GM23248 (cell line): ENCODE measurements at regions not wholly inside any gene's neighbourhood (a gene's known extent, or its start where the extent isn't known, plus 50 kb on each side); places are given as distances from the start of the nearest gene placed in this dataset.

Experiments
- DNase-seq: peaks from one replicate; pipeline ENCODE4 v3.0.0-alpha.2; 2015
- H2AFZ ChIP-seq: fragments of 200-600 bp; sonication (generic); 2 replicates; pipeline ENCODE4 v1.6.1; 2016; ENCODE audit warnings: antibody characterized with exemption
- H3F3A ChIP-seq: fragments of 200-600 bp; sonication (generic); 2 replicates; pipeline ENCODE4 v1.6.1; 2016; ENCODE audit warnings: mild to moderate bottlenecking, antibody characterized with exemption, mixed run types; ENCODE audit not compliant: insufficient read depth
- H3K27ac ChIP-seq: fragments of 200-600 bp; sonication (generic); 2 replicates; pipeline ENCODE4 v1.5.1; 2016; ENCODE audit warnings: mild to moderate bottlenecking
- H3K27me3 ChIP-seq: fragments of 200-600 bp; sonication (generic); replicated peaks from 2 replicates; pipeline ENCODE4 v1.6.1; 2016; ENCODE audit warnings: mild to moderate bottlenecking; ENCODE audit not compliant: insufficient read depth
- H3K36me3 ChIP-seq: fragments of 200-600 bp; sonication (generic); 2 replicates; pipeline ENCODE4 v1.6.1; 2016; ENCODE audit warnings: low read depth, mild to moderate bottlenecking
- H3K4me1 ChIP-seq: fragments of 200-600 bp; sonication (generic); 2 replicates; pipeline ENCODE4 v1.6.1; 2016; ENCODE audit warnings: mild to moderate bottlenecking; ENCODE audit not compliant: insufficient read depth
- H3K4me2 ChIP-seq: fragments of 200-600 bp; sonication (generic); one replicate; pipeline ENCODE4 v1.6.1; 2016; ENCODE audit warnings: mild to moderate bottlenecking; ENCODE audit not compliant: unreplicated experiment
- H3K4me3 ChIP-seq: fragments of 200-600 bp; sonication (generic); 2 replicates; pipeline ENCODE4 v1.5.1; 2016; ENCODE audit warnings: mild to moderate bottlenecking
- H3K79me2 ChIP-seq: fragments of 200-600 bp; sonication (generic); 2 replicates; pipeline ENCODE4 v1.6.1; 2016; ENCODE audit warnings: mild to moderate bottlenecking; ENCODE audit not compliant: insufficient read depth
- H3K9ac ChIP-seq: fragments of 200-600 bp; sonication (generic); 2 replicates; pipeline ENCODE4 v1.6.1; 2016; ENCODE audit warnings: mild to moderate bottlenecking
- H3K9me2 ChIP-seq: fragments of 200-600 bp; sonication (generic); 2 replicates; pipeline ENCODE4 v1.6.1; 2016; ENCODE audit warnings: mixed run types, mild to moderate bottlenecking, moderate library complexity; ENCODE audit not compliant: insufficient read depth
- H3K9me3 ChIP-seq: fragments of 200-600 bp; sonication (generic); one replicate; pipeline ENCODE4 v1.6.1; 2017; ENCODE audit warnings: low read depth
- H4K20me1 ChIP-seq: fragments of 200-600 bp; sonication (generic); 2 replicates; pipeline ENCODE4 v1.6.0; 2016; ENCODE audit not compliant: insufficient read depth
- EZH2 ChIP-seq: fragments of 200-600 bp; sonication (generic); IDR thresholded peaks from 2 replicates; pipeline ENCODE4 v1.6.1; 2018; ENCODE audit warnings: antibody characterized with exemption, mild to moderate bottlenecking; ENCODE audit not compliant: insufficient read depth, poor library complexity, severe bottlenecking
- EZH2phosphoT487 ChIP-seq: fragments of 200-600 bp; sonication (generic); IDR thresholded peaks from 2 replicates; pipeline ENCODE4 v1.6.1; 2018; ENCODE audit warnings: antibody characterized with exemption, moderate library complexity, mild to moderate bottlenecking, low read depth; ENCODE audit not compliant: insufficient read depth
- WGBS, 2 experiments: methylation state at CpG; one replicate each; pipeline ENCODE4 v1.1.6; 2015 to 2017; ENCODE audit warnings: low lambda C conversion rate in 2 of 2, low coverage in 1 of 2; ENCODE audit errors: missing lambda C conversion rate in 2 of 2; 5-methylcytosine and 5-hydroxymethylcytosine counted together
- in situ Hi-C: fragments of 300-500 bp; cut with MboI; formaldehyde crosslinking; loops from 2 replicates; pipeline ENCODE4 v1.15.0; 2020

- Histone ChIP-seq H3K4me3 (no peak overlapping the region), H2AFZ (no peak overlapping the region), H3F3A (no peaks in the 10 kb centered on the region), H3K9me2 (no peaks in the 10 kb centered on the region), H3K27me3 (no peaks in the 10 kb centered on the region; the same call in none of the 2 replicates), H4K20me1 (no peaks in the 10 kb centered on the region), H3K4me2 (no peak overlapping the region), H3K9ac (no peak overlapping the region), H3K79me2 (no peaks in the 10 kb centered on the region), H3K9me3 (no peaks in the 10 kb centered on the region), H3K4me1 (no peaks in the 10 kb centered on the region), H3K27ac (no peak overlapping the region), H3K36me3 (no peaks in the 10 kb centered on the region)
- in situ Hi-C loops, result no loop called here
- 51 to 54% methylated on average over 12 of the region's 12 CpGs for WGBS, 2 experiments
- DNase-seq, result no peak
- TF ChIP-seq EZH2 (no peak), EZH2phosphoT487 (no peak)
Measured at GRCh38 chr16:80066805-80067580, 466.5 kb upstream of the MAF start.

GRCh38 chr16:80065541-80065940, 465.0 kb upstream of the MAF start:
- WGBS, 2 experiments, result 80 to 86% methylated on average over 3 of the region's 3 CpGs

GRCh38 chr16:80063713-80064069, 463.2 kb upstream of the MAF start:
- Histone ChIP-seq H3F3A (no peaks in the 10 kb centered on the region), H3K9me2 (no peaks in the 10 kb centered on the region), H3K27ac (no peak overlapping the region), H3K9me3 (no peaks in the 10 kb centered on the region), H4K20me1 (no peaks in the 10 kb centered on the region), H3K4me1 (no peaks in the 10 kb centered on the region), H2AFZ (peak overlapping the region; percentile 34; the same call in 1 of the 2 replicates), H3K4me3 (no peak overlapping the region), H3K4me2 (no peak overlapping the region), H3K27me3 (no peaks in the 10 kb centered on the region; the same call in none of the 2 replicates), H3K9ac (no peak overlapping the region), H3K36me3 (no peaks in the 10 kb centered on the region), H3K79me2 (no peaks in the 10 kb centered on the region)
- 9 to 11% methylated on average over 4 of the region's 4 CpGs for WGBS, 2 experiments
- no peak for DNase-seq
- in situ Hi-C loops, result no loop called here
- no peak for TF ChIP-seq EZH2phosphoT487
- no peak for TF ChIP-seq EZH2

More at GRCh38 chr16:80065541-80065940, 465.0 kb upstream of the MAF start:
- H3K9me3 ChIP-seq, result no peaks in the 10 kb centered on the region
- TF ChIP-seq EZH2 (no peak), EZH2phosphoT487 (no peak)
- no peak for DNase-seq
- H3K79me2 ChIP-seq, result no peaks in the 10 kb centered on the region
- no peak overlapping the region for H2AFZ ChIP-seq
- no peaks in the 10 kb centered on the region for H3K36me3 ChIP-seq
- in situ Hi-C loops, result no loop called here
- no peak overlapping the region for H3K9ac ChIP-seq
- H3K4me3 ChIP-seq, result no peak overlapping the region
- no peaks in the 10 kb centered on the region for H4K20me1 ChIP-seq
- no peak overlapping the region for H3K27ac ChIP-seq
- H3K4me2 ChIP-seq, result no peak overlapping the region
- no peaks in the 10 kb centered on the region; the same call in none of the 2 replicates for H3K27me3 ChIP-seq
- no peaks in the 10 kb centered on the region for H3K4me1 ChIP-seq
- H3F3A ChIP-seq, result no peaks in the 10 kb centered on the region
- no peaks in the 10 kb centered on the region for H3K9me2 ChIP-seq

GRCh38 chr16:80063031-80063712, 462.6 kb upstream of the MAF start:
- Histone ChIP-seq H3F3A (no peaks in the 10 kb centered on the region), H3K9ac (no peak overlapping the region), H3K9me2 (no peaks in the 10 kb centered on the region), H3K4me3 (no peak overlapping the region), H3K36me3 (no peaks in the 10 kb centered on the region), H3K27me3 (no peaks in the 10 kb centered on the region; the same call in none of the 2 replicates), H3K4me2 (no peak overlapping the region), H3K9me3 (no peaks in the 10 kb centered on the region), H2AFZ (peak overlapping the region; percentile 34; the same call in 1 of the 2 replicates), H4K20me1 (no peaks in the 10 kb centered on the region), H3K4me1 (no peaks in the 10 kb centered on the region), H3K79me2 (no peaks in the 10 kb centered on the region), H3K27ac (no peak overlapping the region)
- no peak for TF ChIP-seq EZH2phosphoT487
- no peak for TF ChIP-seq EZH2
- in situ Hi-C loops, result no loop called here
- DNase-seq, result peak; percentile 23
- 14 to 16% methylated on average over 7 of the region's 7 CpGs for WGBS, 2 experiments
